A673 (cell line): ENCODE measurements at regions not wholly inside any gene's neighbourhood (a gene's known extent, or its start where the extent isn't known, plus 50 kb on each side); places are given as distances from the start of the nearest gene placed in this dataset.

Experiments used
- BruUV-seq: library from RNA; stranded (reverse); fragments of 400-500 nt; replicated peaks from 2 replicates; lab custom pipeline; 2021; lab: Mats Ljungman, UMichigan
- CTCF ChIA-PET: fragments of 300-600 bp; sonication (Branson Sonifier 250); formaldehyde crosslinking; loops from one replicate; lab custom pipeline; 2022; ENCODE audit warnings: antibody characterized with exemption; lab: Charles Lee
- POLR2A ChIA-PET: fragments of 300-600 bp; sonication (Branson Sonifier 250); formaldehyde crosslinking; loops from one replicate; lab custom pipeline; 2022; ENCODE audit warnings: antibody characterized with exemption; ENCODE audit not compliant: low non-redundant PET; lab: Charles Lee
- DNase-seq: peaks from one replicate; pipeline ENCODE4 v3.0.0-alpha.2; 2015; ENCODE audit warnings: low spot score
- H3K27ac ChIP-seq: fragments of 200-600 bp; sonication (generic); 2 replicates; pipeline ENCODE4 v1.5.1; 2016; ENCODE audit warnings: mixed run types, low read depth, mild to moderate bottlenecking, mixed read lengths, antibody characterized with exemption, low read length; ENCODE audit not compliant: poor library complexity, severe bottlenecking
- H3K27me3 ChIP-seq: fragments of 200-600 bp; sonication (generic); replicated peaks from 2 replicates; pipeline ENCODE4 v1.6.1; 2017; ENCODE audit warnings: mixed run types, low read depth, mild to moderate bottlenecking, mixed read lengths, antibody characterized with exemption, low read length; ENCODE audit not compliant: insufficient read depth, poor library complexity
- H3K36me3 ChIP-seq: fragments of 200-600 bp; sonication (generic); 2 replicates; pipeline ENCODE4 v1.6.1; 2016; ENCODE audit warnings: mixed run types, mild to moderate bottlenecking, mixed read lengths, antibody characterized with exemption, low read length; ENCODE audit not compliant: insufficient read depth, poor library complexity, severe bottlenecking
- H3K4me1 ChIP-seq: fragments of 200-600 bp; sonication (generic); 2 replicates; pipeline ENCODE4 v1.6.1; 2017; ENCODE audit warnings: mixed run types, mild to moderate bottlenecking, mixed read lengths, antibody characterized with exemption, low read length; ENCODE audit not compliant: insufficient read depth, poor library complexity, severe bottlenecking
- H3K4me3 ChIP-seq: fragments of 200-600 bp; sonication (generic); 2 replicates; pipeline ENCODE4 v1.5.1; 2016; ENCODE audit warnings: low read depth, mixed run types, mild to moderate bottlenecking, mixed read lengths, low read length; ENCODE audit not compliant: poor library complexity, severe bottlenecking
- H3K9me3 ChIP-seq: fragments of 200-600 bp; sonication (generic); 2 replicates; pipeline ENCODE4 v1.6.1; 2016; ENCODE audit warnings: mixed run types, low read depth, mild to moderate bottlenecking, mixed read lengths, antibody characterized with exemption, low read length; ENCODE audit not compliant: poor library complexity, severe bottlenecking
- EZH2 ChIP-seq: fragments of 200-600 bp; sonication (generic); IDR thresholded peaks from 2 replicates; pipeline ENCODE4 v1.6.1; 2017; ENCODE audit warnings: borderline replicate concordance, low read depth, mild to moderate bottlenecking, mixed read lengths, antibody characterized with exemption, low read length; ENCODE audit not compliant: poor library complexity, severe bottlenecking
- intact Hi-C: fragments of 100-400 bp; cut with micrococcal nuclease; formaldehyde crosslinking; loops from one replicate; pipeline ENCODE4 v1.10.0; 2022; ENCODE audit not compliant: unreplicated experiment
- TF ChIP-seq, protein P1 (sequence below): fragments of 300-800, 200-600 bp; sonication (generic); conservative IDR thresholded peaks from 2 replicates; pipeline ENCODE4 v1.5.1; 2017; ENCODE audit warnings: low read depth, mild to moderate bottlenecking, antibody characterized with exemption, low read length, moderate library complexity, mixed read lengths

DNA sequence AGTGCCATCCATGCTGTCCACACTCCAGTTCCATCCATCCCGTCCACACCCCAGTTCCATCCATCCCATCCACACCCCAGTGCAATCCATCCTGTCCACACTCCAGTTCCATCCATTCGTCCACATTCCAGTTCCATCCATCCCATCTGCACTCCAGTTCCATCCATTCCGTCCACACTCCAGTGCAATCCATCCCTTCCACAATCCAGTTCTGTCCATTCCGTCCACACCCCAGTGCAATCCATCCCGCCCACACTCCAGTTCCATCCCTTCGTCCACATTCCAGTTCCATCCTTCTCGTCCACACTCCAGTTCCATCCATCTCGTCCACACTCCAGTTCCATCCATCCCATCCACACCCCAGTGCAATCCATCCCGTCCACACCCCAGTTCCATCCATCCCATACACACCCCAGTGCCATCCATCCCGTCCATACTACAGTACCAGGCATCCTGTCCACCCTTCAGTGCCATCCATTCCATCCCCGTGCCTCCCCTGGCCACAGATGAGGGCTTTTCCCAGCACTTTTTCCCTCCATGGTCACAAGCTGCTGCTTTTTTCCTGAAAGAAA, 704.0 kb downstream of the BRD1 start:
- ChIA-PET CTCF (no interaction called here), POLR2A (no interaction called here)
- no peak overlapping the region for H3K4me3 ChIP-seq
- H3K36me3 ChIP-seq = no peaks in the 10 kb centered on the region
- no peak for DNase-seq
- no peaks in the 10 kb centered on the region for H3K9me3 ChIP-seq
- no peak for TF ChIP-seq EZH2
- TF ChIP-seq, protein P1, sequence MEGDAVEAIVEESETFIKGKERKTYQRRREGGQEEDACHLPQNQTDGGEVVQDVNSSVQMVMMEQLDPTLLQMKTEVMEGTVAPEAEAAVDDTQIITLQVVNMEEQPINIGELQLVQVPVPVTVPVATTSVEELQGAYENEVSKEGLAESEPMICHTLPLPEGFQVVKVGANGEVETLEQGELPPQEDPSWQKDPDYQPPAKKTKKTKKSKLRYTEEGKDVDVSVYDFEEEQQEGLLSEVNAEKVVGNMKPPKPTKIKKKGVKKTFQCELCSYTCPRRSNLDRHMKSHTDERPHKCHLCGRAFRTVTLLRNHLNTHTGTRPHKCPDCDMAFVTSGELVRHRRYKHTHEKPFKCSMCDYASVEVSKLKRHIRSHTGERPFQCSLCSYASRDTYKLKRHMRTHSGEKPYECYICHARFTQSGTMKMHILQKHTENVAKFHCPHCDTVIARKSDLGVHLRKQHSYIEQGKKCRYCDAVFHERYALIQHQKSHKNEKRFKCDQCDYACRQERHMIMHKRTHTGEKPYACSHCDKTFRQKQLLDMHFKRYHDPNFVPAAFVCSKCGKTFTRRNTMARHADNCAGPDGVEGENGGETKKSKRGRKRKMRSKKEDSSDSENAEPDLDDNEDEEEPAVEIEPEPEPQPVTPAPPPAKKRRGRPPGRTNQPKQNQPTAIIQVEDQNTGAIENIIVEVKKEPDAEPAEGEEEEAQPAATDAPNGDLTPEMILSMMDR = no peak
- no peaks in the 10 kb centered on the region for H3K27me3 ChIP-seq
- intact Hi-C loops = no loop called here
- H3K27ac ChIP-seq = no peak overlapping the region
- peaks cover 11% of the 10 kb centered on the region for H3K4me1 ChIP-seq
- BruUV-seq = no TSS peak

DNA sequence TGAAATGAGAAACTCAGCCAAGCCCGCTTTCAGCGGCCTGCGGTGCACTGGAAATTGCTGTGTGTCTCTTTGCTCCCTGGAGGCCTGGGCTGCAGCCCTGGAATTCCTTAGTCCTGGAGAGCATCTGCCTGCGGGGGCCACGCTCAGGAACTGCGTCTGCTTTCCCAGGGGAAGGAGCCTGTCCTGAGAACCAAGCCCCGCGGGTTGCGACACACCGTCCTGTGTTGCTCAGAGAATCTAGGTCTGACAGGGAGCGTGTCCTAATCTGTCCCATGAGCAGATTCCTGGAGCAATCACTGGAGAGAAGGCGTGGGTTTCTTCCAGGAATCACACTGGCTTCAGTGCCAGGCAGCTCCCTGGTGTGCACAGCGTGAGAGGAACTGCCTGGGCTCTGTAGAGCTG, 708.1 kb downstream of the BRD1 start:
- Histone ChIP-seq H3K4me1 (peaks cover 11% of the 10 kb centered on the region), H3K9me3 (no peaks in the 10 kb centered on the region), H3K27me3 (no peaks in the 10 kb centered on the region), H3K27ac (peak overlapping the region; percentile 18), H3K4me3 (no peak overlapping the region), H3K36me3 (no peaks in the 10 kb centered on the region)
- DNase-seq = peak; percentile 72
- CTCF ChIA-PET = no interaction called here
- intact Hi-C loops = no loop called here
- BruUV-seq = no TSS peak
- POLR2A ChIA-PET = no interaction called here
- TF ChIP-seq, protein P1 = no peak
- TF ChIP-seq EZH2 = no peak

DNA sequence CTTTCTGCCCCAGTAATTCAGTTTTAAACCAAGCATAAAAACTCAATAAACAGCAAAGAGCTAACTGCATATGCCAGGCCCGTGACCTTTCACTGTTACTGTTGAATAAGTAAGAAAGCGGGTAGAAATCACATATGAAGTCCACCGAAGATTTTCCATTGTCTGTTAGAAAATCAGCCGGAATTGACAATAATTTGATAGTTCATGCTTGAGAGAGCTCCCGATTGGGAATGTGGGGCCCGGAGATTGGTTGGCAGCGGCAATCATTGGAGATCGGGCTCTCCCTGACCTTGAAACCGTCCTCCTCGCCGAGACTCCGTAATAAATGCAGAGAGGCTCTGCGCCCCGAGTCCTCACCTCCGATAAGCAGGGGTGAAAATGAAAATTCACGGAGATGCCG, 709.6 kb downstream of the BRD1 start:
- H3K9me3 ChIP-seq = no peaks in the 10 kb centered on the region
- intact Hi-C loops = no loop called here
- H3K27ac ChIP-seq = no peak overlapping the region
- H3K4me1 ChIP-seq = peaks cover 11% of the 10 kb centered on the region
- no peaks in the 10 kb centered on the region for H3K36me3 ChIP-seq
- POLR2A ChIA-PET = no interaction called here
- CTCF ChIA-PET = no interaction called here
- no peak overlapping the region for H3K4me3 ChIP-seq
- BruUV-seq = no TSS peak
- no peak for TF ChIP-seq EZH2
- no peak for DNase-seq
- H3K27me3 ChIP-seq = no peaks in the 10 kb centered on the region

DNA sequence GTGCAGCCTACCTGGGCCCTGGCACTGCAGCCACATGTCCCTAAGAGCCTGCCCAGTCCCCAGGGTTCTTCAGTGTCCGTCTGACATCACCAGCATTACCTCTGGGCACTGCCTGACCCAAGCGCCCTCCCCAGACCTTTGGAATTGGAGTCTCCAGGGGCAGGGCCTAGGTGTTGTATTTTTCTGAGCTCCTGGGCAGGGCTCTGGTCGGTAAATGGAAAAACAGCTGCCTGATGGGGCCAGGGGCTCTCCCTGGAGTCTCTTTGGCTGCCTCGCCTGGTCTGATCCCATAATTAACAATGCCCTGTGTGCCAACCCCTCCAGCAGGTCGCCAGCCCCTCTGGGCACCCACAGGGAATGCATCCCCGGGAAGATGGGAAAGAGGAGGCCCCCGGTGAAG, 710.2 kb downstream of the BRD1 start:
- Histone ChIP-seq H3K4me1 (peaks cover 11% of the 10 kb centered on the region), H3K9me3 (no peaks in the 10 kb centered on the region), H3K27ac (no peak overlapping the region), H3K4me3 (no peak overlapping the region), H3K27me3 (no peaks in the 10 kb centered on the region), H3K36me3 (no peaks in the 10 kb centered on the region)
- no TSS peak for BruUV-seq
- ChIA-PET CTCF (no interaction called here), POLR2A (no interaction called here)
- TF ChIP-seq, protein P1 = no peak
- no peak for TF ChIP-seq EZH2
- intact Hi-C loops = no loop called here
- no peak for DNase-seq
